ENCODE measurements at regions not wholly inside any gene's neighbourhood (a gene's known extent, or its start where the extent isn't known, plus 50 kb on each side); places are given as distances from the start of the nearest gene placed in this dataset.

DNA sequence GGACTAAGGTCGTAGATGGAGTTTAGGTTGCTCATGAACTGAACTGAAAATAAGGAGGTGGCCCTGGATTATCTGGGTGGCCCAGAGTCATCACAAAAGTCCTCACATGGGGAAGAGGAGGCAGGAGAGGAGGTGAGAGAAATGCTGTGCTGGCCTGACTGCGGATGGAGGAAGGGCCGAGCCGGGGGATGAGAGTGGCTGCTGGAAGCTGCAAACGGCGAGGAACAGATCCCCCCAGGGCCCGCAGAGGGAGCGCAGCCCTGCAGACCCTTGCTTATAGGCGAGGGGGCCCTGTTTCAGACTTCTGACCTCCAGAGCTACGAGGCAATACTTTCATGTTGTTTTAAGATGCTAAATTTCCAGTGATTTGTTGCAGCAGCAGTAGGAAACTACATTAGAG lies 102.7 kb upstream of the C1orf174 start:
- no peak for TF ChIP-seq CTCF (IDR thresholded peaks at IDR 0.05)
- H3K4me1 ChIP-seq: no peaks in the 10 kb centered on the region
- intact Hi-C loops (cut with DNase I): no loop called here

DNA sequence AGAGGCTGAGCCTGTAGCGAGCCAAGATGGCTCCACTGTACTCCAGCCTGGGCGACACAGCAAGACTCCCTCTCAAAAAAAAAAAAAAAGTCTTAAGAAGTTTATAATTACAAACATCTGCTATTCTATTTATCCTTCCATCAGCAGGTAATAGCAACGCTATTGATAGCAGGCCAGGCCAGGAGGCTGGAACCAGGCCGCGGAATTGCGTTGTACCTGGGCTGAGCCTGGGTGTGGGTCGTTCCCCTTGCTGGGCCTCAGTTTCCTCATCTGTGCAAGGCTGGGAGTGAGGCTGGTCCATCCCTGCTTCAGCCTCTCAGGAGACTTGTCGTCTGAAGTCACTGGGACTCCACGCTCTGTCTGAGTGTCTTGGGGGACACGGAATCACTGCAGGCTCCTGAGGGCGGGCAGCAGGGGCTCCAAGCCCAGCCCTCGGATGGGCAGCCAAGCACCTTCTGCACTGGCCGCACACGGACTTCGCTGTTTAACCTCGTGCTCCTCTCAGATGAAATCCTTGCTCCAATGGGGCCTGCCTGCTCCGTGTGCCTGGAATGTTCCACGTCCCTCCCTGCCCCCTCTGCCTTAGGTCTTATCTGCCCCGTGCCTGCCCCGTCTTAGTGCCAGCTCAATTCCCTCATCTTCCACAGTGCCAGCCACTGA lies 103.9 kb upstream of the C1orf174 start:
- DNase-seq (no peak), ATAC-seq (no peak)
- Histone ChIP-seq H3K27ac (no peak overlapping the region), H3K4me3 (no peak overlapping the region), H3K36me3 (no peaks in the 10 kb centered on the region), H3K4me1 (no peaks in the 10 kb centered on the region), H3K27me3 (ENCODE audit: low read depth) (peaks cover 20% of the 10 kb centered on the region), H3K9me3 (peaks cover 7% of the 10 kb centered on the region)
- intact Hi-C loops (cut with DNase I): no loop called here
- no peak for TF ChIP-seq CTCF (IDR thresholded peaks at IDR 0.05)

More for the DNA sequence above, 102.7 kb upstream of the C1orf174 start:
- Histone ChIP-seq H3K4me3 (no peak overlapping the region), H3K36me3 (no peaks in the 10 kb centered on the region), H3K27ac (no peak overlapping the region), H3K9me3 (peaks cover 2% of the 10 kb centered on the region), H3K27me3 (ENCODE audit: low read depth) (peaks cover 28% of the 10 kb centered on the region)
- no peak for DNase-seq
- no peak for ATAC-seq

- peaks cover 16% of the 10 kb centered on the region for H3K27me3 ChIP-seq (ENCODE audit: low read depth)
- H3K9me3 ChIP-seq: peaks cover 7% of the 10 kb centered on the region
- H3K4me3 ChIP-seq: no peak overlapping the region
- no peaks in the 10 kb centered on the region for H3K36me3 ChIP-seq
- no peak for DNase-seq
- no peaks in the 10 kb centered on the region for H3K4me1 ChIP-seq
- no peak for TF ChIP-seq CTCF (IDR thresholded peaks at IDR 0.05)
- intact Hi-C loops (cut with DNase I): no loop called here
- ATAC-seq: no peak
- H3K27ac ChIP-seq: no peak overlapping the region
Observed at GRCh38 chr1:4004635-4005430, 104.8 kb upstream of the C1orf174 start.

- H3K27me3 ChIP-seq (ENCODE audit: low read depth): peaks cover 10% of the 10 kb centered on the region
- ATAC-seq (no peak), DNase-seq (no peak)
- H3K4me1 ChIP-seq: no peaks in the 10 kb centered on the region
- no peak for TF ChIP-seq CTCF (IDR thresholded peaks at IDR 0.05)
- peaks cover 7% of the 10 kb centered on the region for H3K9me3 ChIP-seq
- no peak overlapping the region for H3K4me3 ChIP-seq
- H3K36me3 ChIP-seq: no peaks in the 10 kb centered on the region
- H3K27ac ChIP-seq: no peak overlapping the region
- intact Hi-C loops (cut with DNase I): no loop called here
Observed at GRCh38 chr1:4005431-4005830, 105.4 kb upstream of the C1orf174 start.

DNA sequence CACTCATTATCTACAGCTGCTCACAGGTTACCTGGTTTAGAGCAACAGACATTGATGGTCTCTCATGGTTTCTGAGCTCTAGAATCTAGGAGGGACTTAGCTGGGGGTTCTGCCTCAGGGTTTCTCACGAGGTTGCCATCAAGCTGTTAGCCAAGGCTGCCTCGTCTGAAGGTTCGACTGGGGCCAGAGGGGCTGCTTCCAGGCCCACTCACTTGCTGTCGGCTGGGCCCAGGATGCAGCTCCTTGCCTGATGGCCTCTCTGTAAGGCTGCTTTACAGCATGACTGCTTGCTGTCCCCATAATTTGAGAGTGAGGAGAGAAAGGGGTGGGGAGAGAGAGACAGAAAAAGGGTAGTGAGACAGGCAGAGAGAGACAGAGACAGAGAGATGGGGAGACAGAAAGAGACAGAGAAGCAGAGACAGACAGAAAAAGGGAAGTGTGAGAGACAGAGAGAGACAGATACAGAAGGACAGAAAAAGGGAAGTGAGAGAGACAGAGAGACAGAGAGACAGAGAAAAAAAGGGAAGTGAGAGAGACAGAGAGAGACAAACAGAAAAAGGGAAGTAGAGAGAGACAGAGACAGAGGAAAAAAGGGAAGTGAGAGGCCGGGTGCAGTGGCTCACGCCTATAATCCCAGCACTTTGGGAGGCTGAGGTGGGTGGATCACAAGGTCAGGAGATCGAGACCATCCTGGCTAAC lies 106.8 kb upstream of the C1orf174 start:
- peaks cover 6% of the 10 kb centered on the region for H3K27me3 ChIP-seq (ENCODE audit: low read depth)
- DNase-seq (no peak), ATAC-seq (no peak)
- intact Hi-C loops (cut with DNase I): no loop called here
- H3K4me1 ChIP-seq: no peaks in the 10 kb centered on the region
- no peak overlapping the region for H3K4me3 ChIP-seq
- H3K9me3 ChIP-seq: peaks cover 7% of the 10 kb centered on the region
- no peaks in the 10 kb centered on the region for H3K36me3 ChIP-seq
- no peak overlapping the region for H3K27ac ChIP-seq
- no peak for TF ChIP-seq CTCF (IDR thresholded peaks at IDR 0.05)

All from lower lobe of right lung (tissue), 2 donors.